Activated CD4-positive, alpha-beta T cell treated with anti-CD3 and anti-CD28 coated beads, Interleukin-2, amount 10 ng/mL, durations not matched to agents 7 days and 5 days (primary cell): ENCODE measurements at regions not wholly inside any gene's neighbourhood (a gene's known extent, or its start where the extent isn't known, plus 50 kb on each side); places are given as distances from the start of the nearest gene placed in this dataset.

Source experiments
- CTCF ChIA-PET: fragments of 350-600 bp; sonication (Branson Sonifier 250); formaldehyde crosslinking; loops from one replicate; lab custom pipeline; 2021; ENCODE audit warnings: antibody characterized with exemption; lab: Charles Lee
- POLR2A ChIA-PET: fragments of 350-600 bp; sonication (Branson Sonifier 250); formaldehyde crosslinking; loops from one replicate; lab custom pipeline; 2021; ENCODE audit warnings: antibody characterized with exemption; lab: Charles Lee
- DNase-seq: peaks from one replicate; pipeline ENCODE4 v3.0.0-alpha.2; 2020
- H3K27ac Mint-ChIP-seq: one replicate; pipeline ENCODE4 v1.8.0; 2021; ENCODE audit warnings: mild to moderate bottlenecking, moderate library complexity, mixed read lengths
- H3K27me3 Mint-ChIP-seq: one replicate; pipeline ENCODE4 v1.8.0; 2021; ENCODE audit warnings: mixed read lengths
- H3K36me3 Mint-ChIP-seq: one replicate; pipeline ENCODE4 v1.8.0; 2021; ENCODE audit warnings: low read depth, mixed read lengths
- H3K4me1 Mint-ChIP-seq: one replicate; pipeline ENCODE4 v1.8.0; 2021; ENCODE audit warnings: mixed read lengths
- H3K4me3 Mint-ChIP-seq: one replicate; pipeline ENCODE4 v1.8.0; 2021; ENCODE audit warnings: mild to moderate bottlenecking, moderate library complexity, mixed read lengths
- H3K9me3 Mint-ChIP-seq: one replicate; pipeline ENCODE4 v1.8.0; 2021; ENCODE audit warnings: mixed read lengths

GRCh38 chr2:30348825-30349224 lies 98.2 kb upstream of the LCLAT1 start:
- POLR2A ChIA-PET: no interaction called here
- Mint-ChIP-seq H3K4me3 (no peak overlapping the region), H3K27ac (no peak overlapping the region), H3K36me3 (no peaks in the 10 kb centered on the region), H3K9me3 (no peaks in the 10 kb centered on the region), H3K4me1 (no peaks in the 10 kb centered on the region), H3K27me3 (no peaks in the 10 kb centered on the region)
- CTCF ChIA-PET: interaction anchor here (1.0 to 1.7 kb wide), 2 partner anchors 13 to 67 kb away, joined by 3 to 5 read pairs; no protein-coding TSS in a partner anchor
- no peak for DNase-seq

GRCh38 chr2:30349691-30350090 lies 97.4 kb upstream of the LCLAT1 start:
- H3K27ac Mint-ChIP-seq: no peak overlapping the region
- no peaks in the 10 kb centered on the region for H3K27me3 Mint-ChIP-seq
- H3K4me3 Mint-ChIP-seq: no peak overlapping the region
- H3K9me3 Mint-ChIP-seq: no peaks in the 10 kb centered on the region
- DNase-seq: no peak
- H3K4me1 Mint-ChIP-seq: no peaks in the 10 kb centered on the region
- CTCF ChIA-PET: interaction anchor here (0.8 to 1.0 kb wide), 3 partner anchors 10 to 68 kb away, joined by 3 to 8 read pairs (median 3); no protein-coding TSS in a partner anchor
- no peaks in the 10 kb centered on the region for H3K36me3 Mint-ChIP-seq
- POLR2A ChIA-PET: no interaction called here

GRCh38 chr2:30351116-30351515 lies 95.9 kb upstream of the LCLAT1 start:
- ChIA-PET CTCF (interaction anchor here (0.8 to 1.7 kb wide), 3 partner anchors 9 to 21 kb away, joined by 3 read pairs; no protein-coding TSS in a partner anchor), POLR2A (interaction anchor here (0.6 kb wide), 1 partner anchor 39 kb away, joined by 3 read pairs; no protein-coding TSS in a partner anchor)
- no peaks in the 10 kb centered on the region for H3K9me3 Mint-ChIP-seq
- no peaks in the 10 kb centered on the region for H3K36me3 Mint-ChIP-seq
- no peaks in the 10 kb centered on the region for H3K4me1 Mint-ChIP-seq
- no peak overlapping the region for H3K27ac Mint-ChIP-seq
- H3K27me3 Mint-ChIP-seq: no peaks in the 10 kb centered on the region
- no peak for DNase-seq
- no peak overlapping the region for H3K4me3 Mint-ChIP-seq

DNA sequence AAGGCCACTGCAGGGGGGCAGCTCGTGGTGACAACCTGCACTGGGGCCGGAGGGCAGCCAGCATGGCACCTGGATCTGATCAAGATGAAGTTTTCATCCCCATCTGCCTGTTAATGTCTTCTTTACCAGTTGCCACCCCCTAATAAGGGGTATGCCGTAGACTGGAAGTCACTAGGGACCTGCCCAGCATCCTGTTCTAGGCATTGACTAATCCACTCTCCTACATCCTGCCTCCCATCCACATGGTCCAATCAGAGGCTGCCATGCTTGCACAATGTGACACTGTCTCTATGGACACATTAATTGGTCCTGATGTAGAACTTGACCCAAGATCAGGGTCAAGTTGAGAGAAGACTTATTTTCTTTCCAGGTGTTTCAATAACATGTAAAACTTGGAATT lies 95.1 kb upstream of the LCLAT1 start:
- CTCF ChIA-PET: interaction anchor here (1.3 to 2.8 kb wide), 3 partner anchors 10 to 21 kb away, joined by 3 to 8 read pairs (median 3); no protein-coding TSS in a partner anchor
- Mint-ChIP-seq H3K9me3 (no peaks in the 10 kb centered on the region), H3K27ac (no peak overlapping the region), H3K27me3 (no peaks in the 10 kb centered on the region), H3K4me3 (no peak overlapping the region), H3K4me1 (no peaks in the 10 kb centered on the region), H3K36me3 (no peaks in the 10 kb centered on the region)
- POLR2A ChIA-PET: no interaction called here
- no peak for DNase-seq

- no peaks in the 10 kb centered on the region for H3K27me3 Mint-ChIP-seq
- ChIA-PET CTCF (interaction anchor here (0.7 to 2.8 kb wide), 5 partner anchors 8 to 1105 kb away, joined by 3 to 8 read pairs (median 3); no protein-coding TSS in a partner anchor), POLR2A (no interaction called here)
- no peak for DNase-seq
- no peaks in the 10 kb centered on the region for H3K4me1 Mint-ChIP-seq
- no peaks in the 10 kb centered on the region for H3K9me3 Mint-ChIP-seq
- H3K4me3 Mint-ChIP-seq: no peak overlapping the region
- H3K36me3 Mint-ChIP-seq: no peaks in the 10 kb centered on the region
- H3K27ac Mint-ChIP-seq: no peak overlapping the region
Observed at GRCh38 chr2:30354150-30354549, 92.9 kb upstream of the LCLAT1 start.

- no peaks in the 10 kb centered on the region for H3K9me3 Mint-ChIP-seq
- no peak overlapping the region for H3K4me3 Mint-ChIP-seq
- H3K27me3 Mint-ChIP-seq: no peaks in the 10 kb centered on the region
- ChIA-PET POLR2A (no interaction called here), CTCF (interaction anchor here (0.7 to 1.9 kb wide), 5 partner anchors 15 to 1105 kb away, joined by 3 to 6 read pairs (median 3); no protein-coding TSS in a partner anchor)
- no peaks in the 10 kb centered on the region for H3K36me3 Mint-ChIP-seq
- no peak overlapping the region for H3K27ac Mint-ChIP-seq
- no peak for DNase-seq
- peaks cover under 1% of the 10 kb centered on the region for H3K4me1 Mint-ChIP-seq
Observed at GRCh38 chr2:30354621-30355020, 92.4 kb upstream of the LCLAT1 start.

- H3K36me3 Mint-ChIP-seq: no peaks in the 10 kb centered on the region
- no peak overlapping the region for H3K4me3 Mint-ChIP-seq
- ChIA-PET CTCF (interaction anchor here (0.7 to 1.9 kb wide), 5 partner anchors 11 to 88 kb away, joined by 3 to 6 read pairs (median 4); no protein-coding TSS in a partner anchor), POLR2A (no interaction called here)
- DNase-seq: no peak
- no peaks in the 10 kb centered on the region for H3K9me3 Mint-ChIP-seq
- H3K27ac Mint-ChIP-seq: no peak overlapping the region
- no peaks in the 10 kb centered on the region for H3K27me3 Mint-ChIP-seq
- H3K4me1 Mint-ChIP-seq: peaks cover 3% of the 10 kb centered on the region
Observed at GRCh38 chr2:30355306-30355705, 91.7 kb upstream of the LCLAT1 start.

- DNase-seq: no peak
- Mint-ChIP-seq H3K9me3 (no peaks in the 10 kb centered on the region), H3K27ac (no peak overlapping the region), H3K4me1 (peaks cover 6% of the 10 kb centered on the region), H3K36me3 (no peaks in the 10 kb centered on the region), H3K4me3 (no peak overlapping the region), H3K27me3 (no peaks in the 10 kb centered on the region)
- ChIA-PET CTCF (interaction anchor here (0.7 to 1.3 kb wide), 3 partner anchors 10 to 89 kb away, joined by 3 to 4 read pairs (median 4); no protein-coding TSS in a partner anchor), POLR2A (no interaction called here)
Observed at GRCh38 chr2:30356071-30356470, 91.0 kb upstream of the LCLAT1 start.

DNA sequence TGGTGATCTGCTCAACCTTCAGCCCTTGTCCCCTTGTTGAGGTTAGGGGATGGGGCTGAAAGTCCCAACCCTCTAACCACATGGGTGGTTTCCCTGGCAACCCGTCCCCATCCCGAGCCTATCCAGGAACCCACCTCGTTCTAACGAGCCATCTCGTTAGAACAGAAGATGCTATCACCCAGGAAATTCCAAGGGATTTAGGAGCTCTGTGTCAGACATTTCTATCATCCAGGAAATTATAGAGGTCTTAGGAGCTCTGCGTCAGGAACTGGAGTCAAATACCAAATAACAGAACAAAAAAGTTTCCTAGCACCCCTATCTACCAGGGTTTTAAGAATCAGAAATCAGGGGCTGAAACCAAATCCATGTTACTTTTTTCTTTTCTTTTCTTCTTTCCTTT lies 90.3 kb upstream of the LCLAT1 start:
- ChIA-PET CTCF (interaction anchor here (1.2 kb wide), 1 partner anchor 90 kb away, joined by 3 read pairs; no protein-coding TSS in a partner anchor), POLR2A (no interaction called here)
- peaks cover 13% of the 10 kb centered on the region for H3K4me1 Mint-ChIP-seq
- H3K4me3 Mint-ChIP-seq: no peak overlapping the region
- H3K27me3 Mint-ChIP-seq: no peaks in the 10 kb centered on the region
- no peak overlapping the region for H3K27ac Mint-ChIP-seq
- H3K9me3 Mint-ChIP-seq: no peaks in the 10 kb centered on the region
- no peaks in the 10 kb centered on the region for H3K36me3 Mint-ChIP-seq
- DNase-seq: no peak

GRCh38 chr2:30358351-30358750 lies 88.7 kb upstream of the LCLAT1 start:
- POLR2A ChIA-PET: no interaction called here
- H3K9me3 Mint-ChIP-seq: no peaks in the 10 kb centered on the region
- H3K4me1 Mint-ChIP-seq: peaks cover 26% of the 10 kb centered on the region
- H3K27ac Mint-ChIP-seq: no peak overlapping the region
- H3K36me3 Mint-ChIP-seq: no peaks in the 10 kb centered on the region
- DNase-seq: no peak
- no peaks in the 10 kb centered on the region for H3K27me3 Mint-ChIP-seq
- no peak overlapping the region for H3K4me3 Mint-ChIP-seq
- CTCF ChIA-PET: interaction anchor here (0.9 kb wide), 1 partner anchor 13 kb away, joined by 4 read pairs; no protein-coding TSS in a partner anchor

DNA sequence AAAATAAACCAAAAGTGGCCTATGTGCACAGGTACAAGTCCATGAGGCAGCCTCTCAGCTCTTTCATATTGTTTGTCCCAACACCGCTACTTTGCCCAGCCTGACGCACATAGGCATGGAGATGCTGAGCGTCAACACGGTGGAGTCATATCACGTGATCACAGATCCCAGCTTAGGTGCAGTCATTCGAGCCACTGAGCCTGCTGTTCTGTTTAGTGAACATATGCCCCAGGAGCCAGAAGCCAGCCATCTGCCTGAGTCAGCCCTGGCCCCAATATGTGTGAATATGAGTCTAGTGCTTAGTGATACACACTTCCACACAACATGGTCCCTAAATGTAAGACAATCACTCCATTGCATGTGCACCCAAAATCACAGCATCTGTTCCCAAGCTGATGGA lies 88.2 kb upstream of the LCLAT1 start:
- DNase-seq: no peak
- H3K9me3 Mint-ChIP-seq: no peaks in the 10 kb centered on the region
- no peaks in the 10 kb centered on the region for H3K27me3 Mint-ChIP-seq
- ChIA-PET CTCF (interaction anchor here (0.9 to 2.3 kb wide), 3 partner anchors 9 to 15 kb away, joined by 3 to 8 read pairs (median 4); no protein-coding TSS in a partner anchor), POLR2A (no interaction called here)
- H3K4me3 Mint-ChIP-seq: no peak overlapping the region
- H3K4me1 Mint-ChIP-seq: peaks cover 26% of the 10 kb centered on the region
- H3K36me3 Mint-ChIP-seq: no peaks in the 10 kb centered on the region
- H3K27ac Mint-ChIP-seq: no peak overlapping the region

- no peaks in the 10 kb centered on the region for H3K27me3 Mint-ChIP-seq
Observed at GRCh38 chr2:30359644-30360167, 87.3 kb upstream of the LCLAT1 start.

GRCh38 chr2:30361751-30362394 lies 85.2 kb upstream of the LCLAT1 start:
- H3K4me1 Mint-ChIP-seq: peaks cover 45% of the 10 kb centered on the region
- H3K36me3 Mint-ChIP-seq: no peaks in the 10 kb centered on the region
- DNase-seq: no peak
- H3K4me3 Mint-ChIP-seq: no peak overlapping the region
- H3K9me3 Mint-ChIP-seq: no peaks in the 10 kb centered on the region
- no peaks in the 10 kb centered on the region for H3K27me3 Mint-ChIP-seq
- CTCF ChIA-PET: interaction anchor here (0.8 to 2.2 kb wide), 9 partner anchors 9 to 137 kb away, joined by 3 to 8 read pairs (median 4); no protein-coding TSS in a partner anchor
- POLR2A ChIA-PET: no interaction called here
- peak overlapping the region; percentile 16 for H3K27ac Mint-ChIP-seq

More at GRCh38 chr2:30359644-30360167, 87.3 kb upstream of the LCLAT1 start:
- H3K36me3 Mint-ChIP-seq: no peaks in the 10 kb centered on the region
- H3K4me3 Mint-ChIP-seq: no peak overlapping the region
- CTCF ChIA-PET: interaction anchor here (0.6 to 2.3 kb wide), 6 partner anchors 9 to 102 kb away, joined by 3 to 8 read pairs (median 4); no protein-coding TSS in a partner anchor
- no peak for DNase-seq
- peaks cover 26% of the 10 kb centered on the region for H3K4me1 Mint-ChIP-seq
- no peaks in the 10 kb centered on the region for H3K9me3 Mint-ChIP-seq
- POLR2A ChIA-PET: no interaction called here
- no peak overlapping the region for H3K27ac Mint-ChIP-seq
